RWPE2 (cell line): ENCODE measurements at regions not wholly inside any gene's neighbourhood (a gene's known extent, or its start where the extent isn't known, plus 50 kb on each side); places are given as distances from the start of the nearest gene placed in this dataset.
"Not testable (repeated sequence)": the region's sequence is repeated elsewhere in the genome, so short reads cannot be mapped to it uniquely, and the experiment has no call there.

Source experiments
- ATAC-seq: fragments of 200-7000 bp; cut with Tn5 transposase; 3 replicates; pipeline ENCODE4 v1.9.1; 2021; ENCODE audit warnings: low read depth
- DNase-seq: peaks from one replicate; pipeline ENCODE4 v3.0.0-alpha.2; 2020; ENCODE audit warnings: low spot score
- H3K27ac ChIP-seq: fragments of 450-650 bp; 2 replicates; pipeline ENCODE4 v1.5.1; 2017; ENCODE audit warnings: mild to moderate bottlenecking; ENCODE audit not compliant: poor library complexity, severe bottlenecking
- H3K27me3 ChIP-seq: fragments of 250-450 bp; sonication (Bioruptor Pico); 2 replicates; pipeline ENCODE4 v1.5.1; 2021; ENCODE audit warnings: mild to moderate bottlenecking, moderate library complexity; ENCODE audit not compliant: insufficient read depth, poor library complexity, severe bottlenecking
- H3K36me3 ChIP-seq: fragments of 250-450 bp; sonication (Bioruptor Pico); 2 replicates; pipeline ENCODE4 v1.5.1; 2020; ENCODE audit warnings: low read depth, mild to moderate bottlenecking, moderate library complexity
- H3K4me1 ChIP-seq: fragments of 250-450 bp; sonication (Bioruptor Pico); 2 replicates; pipeline ENCODE4 v1.5.1; 2021; ENCODE audit warnings: mild to moderate bottlenecking, moderate library complexity; ENCODE audit not compliant: insufficient read depth, poor library complexity, severe bottlenecking
- H3K4me3 ChIP-seq: fragments of 250-450 bp; sonication (Bioruptor Pico); 2 replicates; pipeline ENCODE4 v1.5.1; 2021; ENCODE audit warnings: mild to moderate bottlenecking, moderate library complexity; ENCODE audit not compliant: severe bottlenecking
- H3K9me3 ChIP-seq: fragments of 250-450 bp; sonication (Bioruptor Pico); 2 replicates; pipeline ENCODE4 v1.5.1; 2021; ENCODE audit warnings: mild to moderate bottlenecking, moderate library complexity; ENCODE audit not compliant: severe bottlenecking
- CTCF ChIP-seq: fragments of 450-650 bp; IDR thresholded peaks from one replicate; pipeline ENCODE4 v1.5.1; 2017; ENCODE audit warnings: mild to moderate bottlenecking, moderate library complexity; ENCODE audit not compliant: poor library complexity, severe bottlenecking

- Histone ChIP-seq H3K4me1 (no peaks in the 10 kb centered on the region), H3K9me3 (no peaks in the 10 kb centered on the region), H3K27ac (no peak overlapping the region), H3K36me3 (no peaks in the 10 kb centered on the region), H3K4me3 (no peak overlapping the region), H3K27me3 (no peaks in the 10 kb centered on the region)
- DNase-seq (no peak), ATAC-seq (no peak)
- TF ChIP-seq CTCF, result no peak
Measured at GRCh38 chrX:6990552-6991193, 156.8 kb upstream of the STS start.

GRCh38 chrX:6989858-6990257 is 157.7 kb upstream of the STS start:
- no peaks in the 10 kb centered on the region for H3K27me3 ChIP-seq
- no peaks in the 10 kb centered on the region for H3K36me3 ChIP-seq
- no peak for ATAC-seq
- DNase-seq, result no peak
- no peak overlapping the region for H3K4me3 ChIP-seq
- H3K4me1 ChIP-seq, result no peaks in the 10 kb centered on the region
- no peak overlapping the region for H3K27ac ChIP-seq
- H3K9me3 ChIP-seq, result no peaks in the 10 kb centered on the region
- no peak for TF ChIP-seq CTCF

GRCh38 chrX:6988694-6989093 is 158.8 kb upstream of the STS start:
- DNase-seq, H3K9me3 ChIP-seq, H3K36me3 ChIP-seq, ATAC-seq, H3K27ac ChIP-seq, H3K4me1 ChIP-seq, H3K27me3 ChIP-seq, H3K4me3 ChIP-seq: not testable (repeated sequence)

GRCh38 chrX:6986915-6987314 is 160.6 kb upstream of the STS start:
- TF ChIP-seq CTCF, result no peak
- no peaks in the 10 kb centered on the region for H3K9me3 ChIP-seq

GRCh38 chrX:6985537-6985936 is 162.0 kb upstream of the STS start:
- Histone ChIP-seq H3K9me3 (no peaks in the 10 kb centered on the region), H3K4me1 (no peaks in the 10 kb centered on the region), H3K27ac (no peak overlapping the region), H3K4me3 (no peak overlapping the region), H3K27me3 (no peaks in the 10 kb centered on the region), H3K36me3 (no peaks in the 10 kb centered on the region)
- no peak for DNase-seq
- TF ChIP-seq CTCF, result no peak
- ATAC-seq, result no peak

More at GRCh38 chrX:6986915-6987314, 160.6 kb upstream of the STS start:
- Histone ChIP-seq H3K27ac (no peak overlapping the region), H3K36me3 (no peaks in the 10 kb centered on the region), H3K27me3 (no peaks in the 10 kb centered on the region), H3K4me3 (no peak overlapping the region), H3K4me1 (no peaks in the 10 kb centered on the region)
- DNase-seq (no peak), ATAC-seq (no peak)
